Hepatocyte (in vitro differentiated cells): ENCODE measurements at regions not wholly inside any gene's neighbourhood (a gene's known extent, or its start where the extent isn't known, plus 50 kb on each side); places are given as distances from the start of the nearest gene placed in this dataset.

Experiments used
- EZH2 ChIP-seq: fragments of 200-600 bp; sonication (generic); IDR thresholded peaks from 2 replicates; pipeline ENCODE4 v1.6.1; 2016; ENCODE audit warnings: antibody characterized with exemption, mild to moderate bottlenecking, borderline replicate concordance
- TF ChIP-seq, protein P1 (sequence below): fragments of 200-600 bp; sonication (generic); IDR thresholded peaks from 2 replicates; pipeline ENCODE4 v1.5.1; 2016; ENCODE audit warnings: antibody characterized with exemption, mild to moderate bottlenecking; ENCODE audit not compliant: poor library complexity

DNA sequence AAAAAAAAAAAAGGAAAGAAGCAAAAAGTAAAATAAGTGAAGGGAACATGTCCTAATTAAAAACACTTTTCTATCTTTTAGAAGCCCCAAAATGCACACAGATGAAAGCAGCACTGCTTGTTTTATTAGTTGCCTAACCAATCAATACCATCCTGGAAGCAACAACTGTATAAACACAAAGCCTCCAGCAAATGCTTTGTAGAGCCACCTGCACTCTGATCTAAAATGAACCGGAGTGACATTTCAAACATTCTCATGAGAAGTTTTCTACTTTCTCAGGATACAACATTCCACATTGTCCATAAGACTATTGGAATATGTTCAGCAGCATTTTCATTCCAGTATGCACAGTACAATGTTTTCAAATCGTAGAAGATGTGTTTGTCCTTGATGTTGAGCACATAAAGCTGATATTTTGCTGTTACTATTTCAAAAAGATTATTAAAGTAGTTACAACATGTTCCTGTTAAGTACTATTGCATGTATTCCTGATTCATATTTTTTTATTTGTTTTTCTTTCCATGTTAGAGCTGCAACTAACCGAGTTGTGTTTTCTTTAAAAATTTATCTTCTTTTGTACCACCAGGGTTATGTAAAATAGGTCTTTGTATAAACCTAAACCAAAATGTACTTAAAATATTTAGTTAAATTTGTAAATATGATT, 50.3 kb upstream of the PLSCR5 start:
- TF ChIP-seq, protein P1, sequence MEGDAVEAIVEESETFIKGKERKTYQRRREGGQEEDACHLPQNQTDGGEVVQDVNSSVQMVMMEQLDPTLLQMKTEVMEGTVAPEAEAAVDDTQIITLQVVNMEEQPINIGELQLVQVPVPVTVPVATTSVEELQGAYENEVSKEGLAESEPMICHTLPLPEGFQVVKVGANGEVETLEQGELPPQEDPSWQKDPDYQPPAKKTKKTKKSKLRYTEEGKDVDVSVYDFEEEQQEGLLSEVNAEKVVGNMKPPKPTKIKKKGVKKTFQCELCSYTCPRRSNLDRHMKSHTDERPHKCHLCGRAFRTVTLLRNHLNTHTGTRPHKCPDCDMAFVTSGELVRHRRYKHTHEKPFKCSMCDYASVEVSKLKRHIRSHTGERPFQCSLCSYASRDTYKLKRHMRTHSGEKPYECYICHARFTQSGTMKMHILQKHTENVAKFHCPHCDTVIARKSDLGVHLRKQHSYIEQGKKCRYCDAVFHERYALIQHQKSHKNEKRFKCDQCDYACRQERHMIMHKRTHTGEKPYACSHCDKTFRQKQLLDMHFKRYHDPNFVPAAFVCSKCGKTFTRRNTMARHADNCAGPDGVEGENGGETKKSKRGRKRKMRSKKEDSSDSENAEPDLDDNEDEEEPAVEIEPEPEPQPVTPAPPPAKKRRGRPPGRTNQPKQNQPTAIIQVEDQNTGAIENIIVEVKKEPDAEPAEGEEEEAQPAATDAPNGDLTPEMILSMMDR = no peak
- no peak for TF ChIP-seq EZH2
